ENCODE measurements at regions not wholly inside any gene's neighbourhood (a gene's known extent, or its start where the extent isn't known, plus 50 kb on each side); places are given as distances from the start of the nearest gene placed in this dataset.

DNA sequence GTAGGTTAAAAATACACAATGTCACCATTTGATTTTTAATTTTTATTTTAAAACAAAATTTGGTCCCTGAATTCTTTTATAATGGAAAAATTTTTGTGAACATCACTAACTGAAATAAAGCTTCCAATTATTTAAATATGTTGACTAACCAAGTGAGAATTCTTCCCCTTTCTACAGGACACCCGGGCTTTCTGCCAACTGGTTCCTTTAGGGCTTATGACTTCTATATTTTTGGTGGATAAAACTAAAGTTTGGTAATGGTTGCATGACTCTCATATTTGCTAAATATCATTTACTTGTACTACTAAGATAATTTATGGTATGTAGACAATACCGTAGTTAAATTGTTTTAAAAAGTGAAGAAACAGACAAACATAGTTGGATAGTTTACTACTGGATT lies 291.0 kb upstream of the DOK6 start:
- DNase-seq = no peak

DNA sequence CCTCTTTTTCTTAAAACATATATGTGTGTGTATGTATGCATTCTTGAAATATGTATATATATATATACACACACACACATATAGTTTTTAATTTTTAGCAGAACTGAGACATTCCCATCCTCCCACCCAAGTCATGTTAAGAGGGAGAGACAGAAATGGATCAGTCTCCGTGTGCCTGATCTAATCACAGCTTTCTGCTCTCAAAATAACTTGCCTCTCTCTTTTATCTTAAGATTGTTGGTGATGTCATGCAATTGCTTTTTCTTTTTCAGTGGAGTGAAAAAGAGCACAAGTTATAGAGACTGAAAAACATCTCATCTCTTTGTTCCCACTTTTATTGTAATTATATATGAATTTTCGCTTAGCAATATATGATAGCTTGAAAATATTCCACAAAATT lies 279.9 kb upstream of the DOK6 start:
- DNase-seq = no peak

DNA sequence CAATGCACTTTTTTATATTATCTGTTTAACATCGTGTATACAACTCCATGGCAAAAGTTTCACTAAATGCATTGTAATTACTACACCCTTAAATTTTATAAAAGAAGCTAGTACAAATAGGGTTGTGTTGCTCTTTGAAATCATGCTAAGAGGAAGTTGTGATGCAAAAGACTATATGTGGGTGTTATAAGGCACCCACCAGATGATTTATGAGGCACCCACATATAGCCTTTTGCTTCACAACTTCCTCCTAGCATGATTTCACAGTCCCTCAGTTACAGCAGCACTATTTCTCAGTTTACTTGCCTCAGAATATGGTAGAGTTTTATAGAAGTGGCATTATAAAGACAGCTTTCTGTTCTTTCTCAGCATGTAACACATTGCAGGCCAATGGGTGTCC lies 277.3 kb upstream of the DOK6 start:
- peak; percentile 25 to 83 (median 56) for DNase-seq

DNA sequence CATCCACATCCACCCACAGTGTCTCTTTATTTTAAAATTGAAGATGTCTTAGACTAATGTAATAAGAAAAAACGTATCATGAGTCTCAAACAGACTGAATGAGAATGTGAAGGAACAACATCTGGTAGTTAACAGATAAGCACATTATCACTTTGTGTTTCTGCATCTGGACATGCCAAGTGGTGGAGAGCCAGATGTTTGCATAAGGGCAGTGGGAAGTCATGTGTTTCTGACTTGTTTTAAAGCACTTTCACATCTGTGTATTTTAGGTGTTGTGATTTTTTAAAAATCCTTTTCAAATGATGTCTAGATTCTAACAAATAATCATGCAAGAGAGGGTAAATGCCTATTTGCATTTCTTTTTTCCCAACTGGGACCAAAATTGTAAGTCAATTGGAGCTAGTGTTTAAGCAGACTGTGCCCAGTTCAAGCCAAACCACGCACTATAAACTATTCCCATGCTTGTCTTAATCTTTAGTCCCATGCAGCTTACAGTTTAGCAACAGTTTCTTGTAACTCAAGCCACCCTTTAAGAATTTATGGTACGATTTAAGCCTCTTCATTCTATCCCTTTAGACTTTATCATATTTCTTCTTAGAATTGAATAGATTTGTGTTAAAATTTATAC lies 272.7 kb upstream of the DOK6 start:
- DNase-seq = no peak

DNA sequence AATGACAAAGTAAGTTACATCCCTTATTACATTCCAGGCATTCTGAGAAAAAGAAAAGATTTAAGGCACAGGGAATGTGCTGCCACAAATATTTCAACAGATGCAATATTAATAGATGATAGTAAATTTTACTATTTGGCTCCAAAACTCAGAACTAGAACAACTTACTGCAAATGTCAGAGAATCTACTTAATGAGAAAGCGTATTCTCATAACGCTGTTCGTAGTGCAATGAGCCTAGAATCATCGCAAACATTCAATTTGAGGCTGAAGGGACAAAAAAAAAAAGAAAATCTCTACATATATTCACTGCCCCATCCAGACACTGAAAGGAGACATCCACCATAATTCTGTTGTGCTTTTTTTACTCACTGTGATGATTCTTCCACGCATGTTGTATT lies 272.1 kb upstream of the DOK6 start:
- no peak for DNase-seq

DNA sequence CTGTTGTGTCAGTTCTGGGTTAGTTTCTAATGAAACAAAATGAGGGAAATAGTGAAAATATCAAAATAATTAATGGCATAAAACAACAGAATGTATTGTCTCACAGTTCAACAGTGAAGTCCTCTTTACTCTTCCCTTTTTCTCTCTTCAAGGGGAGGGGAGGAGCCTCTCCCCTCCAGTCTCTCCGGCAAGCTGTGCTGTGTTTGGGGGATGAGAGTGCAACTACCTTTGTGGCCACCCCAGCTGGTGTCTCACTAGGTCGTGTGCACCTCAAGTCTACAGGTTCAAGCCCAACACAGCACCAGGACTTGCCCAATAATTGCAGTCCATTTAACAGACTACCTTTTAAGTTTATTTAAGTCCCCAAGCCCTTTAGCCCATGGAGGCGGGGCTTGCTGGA lies 271.7 kb upstream of the DOK6 start:
- no peak for DNase-seq

DNA sequence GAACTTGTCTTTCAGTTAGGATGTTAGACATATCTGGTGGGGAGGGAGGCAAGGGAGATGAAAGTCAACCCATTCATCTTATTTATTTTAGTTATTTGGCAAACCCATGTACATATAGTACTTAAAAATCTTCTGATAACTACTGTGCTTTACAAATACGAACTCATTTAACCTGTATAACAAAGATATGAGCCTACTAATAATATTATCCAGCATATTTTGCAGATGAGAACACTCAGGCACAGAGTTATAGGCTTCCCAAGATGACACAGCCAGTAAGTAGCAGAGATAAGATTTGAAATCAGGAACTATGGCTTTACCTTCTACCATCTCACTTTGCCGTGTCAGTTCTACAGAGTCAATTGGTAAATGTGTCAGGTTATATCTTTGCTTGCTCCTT lies 262.6 kb upstream of the DOK6 start:
- DNase-seq = no peak

DNA sequence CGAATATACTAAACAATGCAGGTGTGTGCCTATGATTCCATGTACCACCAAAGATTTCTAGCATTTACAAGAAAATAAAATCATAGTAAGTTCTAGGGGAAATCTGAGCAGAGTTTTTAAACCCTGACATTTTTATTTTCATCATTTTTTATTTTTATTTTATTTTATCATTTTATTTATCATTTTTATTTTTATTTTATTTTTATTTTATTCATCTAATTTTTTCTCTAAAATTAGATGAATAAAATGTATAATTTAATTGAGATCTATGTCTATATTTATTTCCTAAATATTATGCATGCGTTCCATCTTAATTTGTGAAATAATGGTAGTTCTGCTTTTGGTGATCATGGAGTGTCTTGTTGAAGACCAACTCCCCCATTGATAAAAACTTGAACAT lies 257.6 kb upstream of the DOK6 start:
- no peak for DNase-seq

DNA sequence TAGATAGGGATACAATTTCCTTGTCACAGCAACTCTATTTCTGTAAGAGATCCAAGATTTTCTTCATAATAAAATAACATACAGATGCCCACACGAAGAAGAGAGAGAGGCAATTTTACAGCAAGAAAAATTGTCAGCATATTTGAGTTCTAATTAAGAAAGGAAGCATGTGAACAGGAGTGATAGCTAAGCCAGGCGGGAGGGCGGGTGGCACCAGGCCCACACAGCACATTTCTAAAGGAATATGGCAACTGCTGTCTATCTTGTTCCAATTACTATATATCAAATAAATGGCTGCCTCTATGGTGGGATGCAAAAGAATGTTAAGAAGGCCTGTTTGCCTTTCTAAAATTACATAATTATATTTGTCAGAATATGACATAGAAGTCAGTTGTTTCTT lies 248.3 kb upstream of the DOK6 start:
- no peak for DNase-seq

DNA sequence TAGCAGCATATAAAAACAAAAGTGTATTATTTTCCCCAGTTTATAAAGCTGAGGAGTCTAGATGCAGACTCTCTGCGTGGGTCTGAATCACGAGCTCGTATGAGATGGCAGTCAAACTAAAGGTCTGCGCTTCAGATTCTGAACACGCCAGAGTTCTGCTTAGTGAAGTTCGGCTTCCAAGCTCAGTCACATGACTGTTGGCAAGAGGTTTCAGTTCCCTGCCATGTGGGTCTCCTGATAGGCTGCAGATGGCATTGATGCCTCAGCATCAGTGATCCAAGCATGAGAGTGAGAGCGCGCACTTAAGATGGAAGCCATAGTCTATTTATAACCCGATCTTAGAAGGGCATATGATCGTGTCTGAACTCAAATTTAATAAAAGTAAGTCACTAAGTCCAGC lies 242.8 kb upstream of the DOK6 start:
- no peak for DNase-seq

DNA sequence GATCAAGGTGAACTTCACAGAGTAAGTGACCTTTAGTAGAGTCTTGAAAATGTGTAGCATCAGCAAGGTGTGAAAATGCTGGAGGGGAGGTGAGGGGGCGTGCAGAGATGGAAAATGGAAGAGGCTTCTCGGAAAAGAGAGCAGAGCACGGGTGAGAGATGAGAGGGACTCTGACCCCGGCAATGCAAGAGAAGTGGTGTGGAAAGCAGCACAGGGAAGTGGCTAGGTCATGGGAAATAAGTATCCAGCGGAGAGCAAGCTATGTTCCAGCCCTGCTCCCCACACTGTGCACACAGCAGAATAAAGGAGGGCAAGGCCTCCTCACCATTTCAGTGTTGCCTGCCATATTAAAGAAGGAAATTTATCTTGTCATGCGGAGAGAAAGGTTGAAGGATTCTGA lies 241.7 kb upstream of the DOK6 start:
- no peak for DNase-seq

DNA sequence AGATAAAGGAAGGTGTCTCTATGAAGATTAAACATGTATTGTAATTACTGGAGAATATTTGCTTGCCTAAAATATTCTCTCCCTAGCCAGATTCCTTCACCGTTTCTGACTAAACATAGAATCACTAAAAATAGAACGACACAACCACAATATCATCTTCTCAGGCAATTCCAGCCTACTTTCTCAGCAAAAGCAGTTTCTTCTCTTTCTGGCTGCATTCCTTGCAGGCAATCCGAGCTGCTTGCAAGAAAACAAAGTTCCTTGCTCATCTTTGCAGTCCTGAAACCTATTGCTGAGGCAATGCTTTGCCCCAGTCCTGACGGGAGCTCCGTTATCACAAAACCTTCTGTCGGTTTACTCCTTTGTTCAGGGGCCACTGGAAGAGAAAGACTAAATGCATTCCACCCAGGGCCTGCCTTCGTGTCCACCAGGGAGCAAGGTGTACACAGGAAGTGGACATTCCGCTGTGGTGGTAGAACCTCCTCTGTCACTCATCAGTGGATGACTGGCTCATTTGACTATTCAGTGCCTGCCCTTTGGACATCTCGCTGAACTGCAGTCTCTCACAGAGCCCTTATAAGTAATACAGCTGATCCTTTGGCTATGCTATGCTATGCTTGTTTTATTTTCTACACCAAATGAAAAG lies 239.2 kb upstream of the DOK6 start:
- no peak for DNase-seq

DNA sequence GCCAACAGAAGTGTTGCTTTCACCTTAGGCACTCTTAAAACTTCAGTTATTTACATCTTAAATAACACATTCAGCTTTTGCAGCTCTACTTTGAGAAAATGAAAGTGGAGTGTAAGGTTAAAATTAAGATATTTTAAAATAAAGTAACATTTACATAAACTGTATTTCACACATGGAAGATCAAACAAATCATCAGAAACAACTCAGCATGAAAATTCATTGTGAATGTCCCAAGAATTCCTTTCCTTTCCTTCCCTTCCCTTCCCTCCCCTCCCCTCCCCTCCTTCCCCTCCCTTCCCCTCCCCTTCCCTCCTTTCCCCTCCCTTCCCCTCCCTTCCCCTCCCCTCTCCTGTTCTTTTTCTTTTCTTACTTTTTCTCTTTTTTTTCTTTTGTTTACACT lies 238.0 kb upstream of the DOK6 start:
- DNase-seq = no peak

DNA sequence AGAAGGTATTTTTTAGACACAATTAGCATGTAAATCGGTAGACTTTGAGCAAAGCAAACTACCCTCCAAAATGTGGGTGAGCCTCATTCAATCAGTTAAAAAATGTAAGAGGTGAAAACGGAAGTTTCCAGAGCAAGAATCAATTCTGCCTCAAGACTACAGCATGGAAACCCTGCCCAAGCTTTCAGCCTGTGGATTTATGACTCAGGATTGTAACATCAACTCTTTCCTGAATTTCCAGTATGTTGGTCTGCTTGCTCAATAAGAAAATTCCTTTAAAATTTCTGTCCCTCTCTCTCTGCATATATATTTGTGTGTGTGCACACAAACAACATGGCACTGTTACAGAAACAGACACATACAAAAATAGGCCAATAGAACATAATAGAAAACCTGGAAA lies 228.6 kb upstream of the DOK6 start:
- DNase-seq = no peak

DNA sequence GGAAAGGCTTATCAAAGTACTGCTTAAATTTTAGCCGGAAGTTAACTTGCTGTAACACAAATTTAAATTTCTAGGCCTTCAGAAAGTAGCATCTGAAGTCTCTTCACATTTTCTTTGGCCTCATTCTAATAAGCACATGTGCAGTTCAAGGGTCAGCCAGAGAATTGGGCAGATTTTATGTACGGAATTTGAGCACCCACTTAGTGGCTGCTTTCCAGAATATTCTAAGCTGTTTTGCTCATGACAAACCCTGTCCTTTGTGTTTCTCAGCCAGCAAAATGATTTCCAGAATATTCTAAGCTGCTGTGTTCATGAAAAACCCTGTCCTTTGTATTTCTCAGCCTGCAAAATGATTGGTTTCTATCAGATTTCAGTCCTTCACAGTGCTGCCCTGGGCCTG lies 225.0 kb upstream of the DOK6 start:
- no peak for DNase-seq

DNA sequence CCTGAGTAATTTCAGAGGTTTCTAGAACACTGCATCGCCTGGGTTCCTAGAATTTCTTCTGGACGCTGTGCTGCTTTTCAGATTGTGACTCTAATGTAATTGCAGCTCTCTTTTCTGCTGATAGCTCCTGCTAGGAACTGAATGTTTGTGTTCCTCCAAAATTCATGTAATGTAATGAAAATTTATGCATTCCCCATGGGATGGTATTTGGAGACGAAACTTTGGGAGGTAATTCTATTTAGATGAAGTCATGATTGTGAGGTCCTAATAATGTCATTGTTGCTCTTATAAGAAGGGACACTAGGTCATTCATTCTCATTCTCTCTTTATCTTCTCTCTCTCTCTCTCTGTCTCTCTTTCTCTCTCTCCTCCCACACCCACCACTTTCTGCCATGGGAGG lies 223.9 kb upstream of the DOK6 start:
- DNase-seq = no peak

DNA sequence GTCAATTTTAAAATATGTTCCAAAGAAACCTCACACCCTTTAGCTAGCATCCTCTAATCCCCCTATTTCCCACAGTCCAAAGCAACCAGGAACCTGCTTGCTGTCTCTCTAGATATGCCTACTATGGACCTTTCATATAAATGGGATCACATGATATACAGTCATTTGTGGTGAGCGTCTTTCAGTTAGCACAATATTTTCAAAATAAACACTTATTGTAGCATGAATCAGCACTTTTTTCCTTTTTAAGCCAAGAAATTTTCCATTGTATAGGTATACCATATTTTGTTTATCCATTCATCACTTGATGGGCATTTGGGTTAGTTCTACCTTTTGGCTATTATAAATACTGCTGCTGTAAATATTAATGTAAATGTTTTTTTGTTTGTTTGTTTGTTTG lies 223.0 kb upstream of the DOK6 start:
- no peak for DNase-seq

DNA sequence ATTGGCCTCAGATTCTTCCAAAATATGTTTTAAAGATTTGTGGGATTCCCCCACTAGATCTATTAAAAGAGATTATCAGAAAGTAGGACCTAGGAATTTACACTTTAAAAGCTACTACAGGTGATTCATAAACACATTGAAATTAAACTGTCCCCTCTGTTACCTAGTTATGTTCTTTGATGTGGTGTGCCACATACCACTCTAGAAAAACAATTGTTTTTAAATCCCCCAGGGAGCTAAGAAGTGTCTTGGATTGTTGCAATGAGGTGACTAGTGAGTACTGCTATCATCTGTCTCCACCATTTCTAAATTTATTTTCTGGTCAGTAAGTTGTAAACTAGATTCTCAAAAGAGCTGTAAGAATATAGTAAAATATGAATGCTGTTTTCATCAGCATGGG lies 214.5 kb upstream of the DOK6 start:
- no peak for DNase-seq

DNA sequence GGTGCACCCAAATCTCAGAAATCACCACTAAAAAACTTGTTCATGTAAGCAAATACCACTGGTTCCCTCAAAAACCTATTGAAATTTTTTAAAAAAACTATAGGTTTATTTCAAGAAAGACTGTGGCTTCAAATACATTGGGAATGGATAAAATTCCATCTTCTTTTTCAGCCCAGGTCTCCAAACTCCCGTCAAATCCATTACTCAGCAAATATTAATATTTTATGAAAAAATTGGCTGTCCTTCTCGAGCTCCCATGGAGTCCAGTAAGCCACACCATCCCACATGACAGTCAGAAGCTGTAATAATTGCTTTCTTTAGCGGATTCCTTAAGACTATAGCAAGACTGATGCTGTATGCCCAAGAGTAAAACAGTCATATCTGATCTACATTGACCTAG lies 204.4 kb upstream of the DOK6 start:
- DNase-seq = no peak

DNA sequence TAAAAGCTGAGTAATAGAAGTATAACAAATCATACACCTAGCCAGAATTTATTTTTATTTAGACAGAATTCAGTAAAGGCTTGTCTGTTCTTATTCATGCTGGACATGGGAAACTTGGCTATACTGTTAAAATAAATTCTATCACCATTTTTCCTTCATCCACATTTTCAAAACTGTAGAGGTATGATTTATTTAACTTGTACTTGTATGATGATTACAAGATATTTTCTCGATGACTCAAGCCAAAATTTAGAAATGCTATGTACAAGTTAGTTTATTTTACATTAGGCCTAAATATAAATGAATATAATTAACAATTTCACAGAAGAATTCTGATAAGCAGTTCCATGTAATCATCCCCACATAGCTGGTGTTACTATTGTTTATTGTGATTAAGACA lies 194.8 kb upstream of the DOK6 start:
- DNase-seq = no peak

DNA sequence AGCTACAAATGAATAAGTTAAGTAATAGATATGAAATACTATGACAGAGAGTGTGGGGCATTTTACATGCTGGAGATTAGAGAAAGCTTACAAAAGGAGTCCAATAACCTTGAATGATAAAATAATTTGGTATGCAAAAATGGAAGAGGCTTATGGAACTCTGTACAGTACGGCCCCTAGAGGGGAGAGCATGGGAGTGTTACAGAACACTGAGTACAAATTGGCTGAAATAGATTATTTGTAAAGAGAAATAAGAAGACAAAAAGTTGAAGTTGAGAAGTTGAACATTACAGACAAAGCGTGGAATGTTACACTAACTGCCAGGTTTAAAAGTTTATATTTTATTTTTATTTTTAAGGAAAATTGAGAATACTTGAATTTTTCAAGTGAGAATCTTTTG lies 192.1 kb upstream of the DOK6 start:
- DNase-seq = no peak

DNA sequence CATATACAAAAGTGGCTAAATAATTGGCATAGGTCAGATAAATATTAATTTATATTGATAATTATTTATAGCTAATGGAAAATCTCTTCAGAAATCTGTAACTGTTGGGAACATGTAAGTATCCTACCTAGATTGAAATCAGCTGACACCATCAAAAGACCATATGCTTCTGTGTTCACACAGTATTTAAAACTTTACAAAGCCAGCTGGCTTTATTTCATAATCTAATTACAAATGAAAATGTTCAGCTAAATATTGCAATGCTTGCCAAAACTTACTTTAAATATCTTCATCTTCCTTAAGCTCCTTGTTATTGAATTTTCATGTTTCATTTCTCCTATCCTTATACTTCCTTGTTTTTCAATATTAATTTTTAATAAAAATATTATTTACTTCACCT lies 190.9 kb upstream of the DOK6 start:
- DNase-seq = no peak

DNA sequence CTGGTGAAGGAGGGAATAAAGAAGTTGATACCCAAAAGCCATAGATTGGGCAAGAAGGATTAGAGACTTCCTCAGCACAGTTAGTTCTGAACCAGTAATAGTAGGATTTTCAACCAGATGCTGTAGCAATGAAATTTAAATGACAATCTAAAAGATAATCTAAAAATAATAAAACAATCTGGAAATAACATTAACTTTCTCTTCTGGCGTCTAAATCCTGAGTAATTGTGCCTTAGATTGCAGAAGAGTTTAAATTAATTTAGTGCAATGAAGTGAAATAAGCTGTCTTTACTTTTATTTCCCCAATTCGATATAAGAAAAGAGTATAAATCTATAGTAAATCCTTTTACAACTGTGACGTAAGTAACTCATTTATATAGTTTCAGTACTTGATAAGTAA lies 186.8 kb upstream of the DOK6 start:
- no peak for DNase-seq

DNA sequence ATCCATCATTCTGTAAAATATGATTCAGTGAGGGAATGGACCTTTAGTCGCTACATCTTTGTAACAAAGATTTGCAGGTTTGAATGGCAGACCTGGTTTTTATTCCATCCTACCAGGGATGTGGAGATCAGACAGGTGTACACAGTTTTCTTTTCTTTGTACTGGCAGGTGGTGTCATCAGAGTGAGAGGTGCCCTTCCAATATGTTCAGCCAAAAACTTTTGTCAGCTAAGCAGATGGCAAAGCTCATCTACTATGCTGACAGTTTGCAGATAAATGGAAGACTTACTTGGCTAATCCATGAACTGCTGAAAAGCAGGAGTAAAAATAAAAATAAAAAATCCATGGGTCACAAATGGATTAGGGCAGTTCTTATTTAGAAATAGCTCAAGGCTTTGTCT lies 185.5 kb upstream of the DOK6 start:
- no peak for DNase-seq

DNA sequence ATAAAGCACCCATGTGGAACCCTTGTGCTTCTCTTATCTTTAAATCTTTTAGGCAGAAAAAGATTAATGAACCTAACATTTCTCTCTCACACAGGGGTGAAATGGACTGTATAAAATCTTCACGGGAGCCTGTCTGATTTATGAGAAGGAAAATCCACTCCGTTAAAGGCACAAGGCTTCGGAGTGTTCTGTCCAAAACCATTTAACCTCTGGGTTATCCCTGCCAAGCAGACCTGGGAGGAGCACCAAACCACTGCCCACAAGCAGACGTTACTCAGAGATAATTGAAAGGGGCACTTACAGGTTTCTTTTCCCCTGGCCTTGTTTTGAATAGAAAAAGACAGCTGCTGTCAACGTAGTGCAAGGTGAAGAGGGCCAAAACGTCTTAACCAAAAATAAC lies 184.4 kb upstream of the DOK6 start:
- no peak for DNase-seq
